ENCODE measurements at regions not wholly inside any gene's neighbourhood (a gene's known extent, or its start where the extent isn't known, plus 50 kb on each side); places are given as distances from the start of the nearest gene placed in this dataset.

DNA sequence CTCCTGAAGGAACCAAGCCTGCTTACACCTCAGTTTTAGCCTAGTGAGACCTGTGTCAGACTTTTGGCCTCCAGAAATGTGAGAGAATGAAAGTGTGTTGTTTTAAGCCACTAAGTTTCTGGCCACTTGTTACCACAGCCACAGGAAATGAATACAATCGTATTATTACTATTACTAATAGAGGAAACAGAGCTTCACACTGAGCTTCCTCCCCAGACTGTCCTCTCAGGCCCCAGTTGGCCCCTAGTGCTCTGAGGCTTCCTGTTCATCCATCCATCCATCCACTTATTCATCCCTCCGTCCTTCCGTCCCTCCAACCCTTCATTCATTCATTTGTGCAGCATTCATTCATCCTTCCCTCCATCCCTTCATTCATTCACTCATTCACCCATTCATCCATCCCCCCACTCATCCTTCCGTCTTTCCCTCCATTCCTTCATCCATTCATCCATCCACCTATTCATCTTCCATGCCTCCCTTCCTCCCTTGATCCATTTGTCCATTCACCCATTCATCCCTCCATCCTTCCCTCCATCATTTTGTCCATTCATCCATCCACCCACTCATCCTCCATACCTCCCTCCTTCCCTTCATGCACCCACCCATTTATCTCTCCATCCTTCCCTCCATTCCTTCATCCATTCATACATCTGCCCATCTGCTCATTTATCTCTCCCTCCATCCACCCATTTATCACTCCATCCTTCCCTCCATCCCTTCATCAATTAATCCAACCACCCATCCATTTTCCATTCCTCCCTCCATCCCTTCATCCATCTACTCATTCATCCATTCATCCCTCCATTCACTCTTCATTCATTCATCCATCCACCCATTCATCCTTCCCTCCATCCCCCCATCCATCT lies 95.0 kb downstream of the FOXL1 start:
- TF ChIP-seq SIN3A (IDR thresholded peaks at IDR 0.05; ENCODE audit: borderline replicate concordance, insufficient read depth, low read length): no peak
- no peak for TF ChIP-seq TAF1 (IDR thresholded peaks at IDR 0.05; ENCODE audit: borderline replicate concordance, insufficient read depth, low read length)
- TF ChIP-seq POLR2AphosphoS5 (IDR thresholded peaks at IDR 0.05; ENCODE audit: low read depth, low read length): no peak
- TF ChIP-seq FOXP2 (optimal IDR thresholded peaks at IDR 0.05; ENCODE audit: borderline replicate concordance, extremely low read depth, extremely low read length, insufficient read depth): no peak
- no peak for TF ChIP-seq REST (IDR thresholded peaks at IDR 0.05; ENCODE audit: insufficient read depth in 1 of 2, low read depth in 2 of 2, low read length in 2 of 2)

DNA sequence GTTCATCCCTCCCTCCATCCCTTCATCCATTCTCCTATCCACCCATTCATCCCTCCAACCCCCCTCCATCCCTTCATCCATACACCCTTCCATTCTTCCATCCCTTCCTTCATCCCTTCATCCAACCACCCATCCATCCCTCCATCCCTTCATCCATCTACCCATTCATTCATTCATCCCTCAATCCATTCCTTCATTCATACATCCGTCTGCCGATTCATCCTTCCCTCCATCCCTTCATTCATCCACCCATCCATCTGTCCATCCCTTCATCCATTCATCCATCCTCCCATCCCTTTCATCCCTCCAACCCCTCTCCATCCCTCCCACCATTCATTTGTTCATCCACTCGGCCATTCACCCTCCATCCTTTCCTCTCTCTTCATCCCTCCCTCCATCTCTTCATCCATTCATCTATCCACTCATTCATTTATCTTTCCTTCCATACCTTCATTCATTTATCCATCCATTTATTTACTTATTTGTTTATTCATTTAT lies 95.7 kb downstream of the FOXL1 start:
- TF ChIP-seq FOXP2 (optimal IDR thresholded peaks at IDR 0.05; ENCODE audit: borderline replicate concordance, extremely low read depth, extremely low read length, insufficient read depth): no peak
- TF ChIP-seq REST (IDR thresholded peaks at IDR 0.05; ENCODE audit: insufficient read depth in 1 of 2, low read depth in 2 of 2, low read length in 2 of 2): no peak
- TF ChIP-seq SIN3A (IDR thresholded peaks at IDR 0.05; ENCODE audit: borderline replicate concordance, insufficient read depth, low read length): no peak
- TF ChIP-seq POLR2AphosphoS5 (IDR thresholded peaks at IDR 0.05; ENCODE audit: low read depth, low read length): no peak
- TF ChIP-seq TAF1 (IDR thresholded peaks at IDR 0.05; ENCODE audit: borderline replicate concordance, insufficient read depth, low read length): no peak

GRCh38 chr16:86676254-86676670 lies 97.9 kb downstream of the FOXL1 start:
- TF ChIP-seq FOXP2 (optimal IDR thresholded peaks at IDR 0.05; ENCODE audit: borderline replicate concordance, extremely low read depth, extremely low read length, insufficient read depth) (no peak), TAF1 (IDR thresholded peaks at IDR 0.05; ENCODE audit: borderline replicate concordance, insufficient read depth, low read length) (no peak), REST (IDR thresholded peaks at IDR 0.05; ENCODE audit: insufficient read depth in 1 of 2, low read depth in 2 of 2, low read length in 2 of 2) (no peak), SIN3A (IDR thresholded peaks at IDR 0.05; ENCODE audit: borderline replicate concordance, insufficient read depth, low read length) (no peak), POLR2AphosphoS5 (IDR thresholded peaks at IDR 0.05; ENCODE audit: low read depth, low read length) (no peak)

DNA sequence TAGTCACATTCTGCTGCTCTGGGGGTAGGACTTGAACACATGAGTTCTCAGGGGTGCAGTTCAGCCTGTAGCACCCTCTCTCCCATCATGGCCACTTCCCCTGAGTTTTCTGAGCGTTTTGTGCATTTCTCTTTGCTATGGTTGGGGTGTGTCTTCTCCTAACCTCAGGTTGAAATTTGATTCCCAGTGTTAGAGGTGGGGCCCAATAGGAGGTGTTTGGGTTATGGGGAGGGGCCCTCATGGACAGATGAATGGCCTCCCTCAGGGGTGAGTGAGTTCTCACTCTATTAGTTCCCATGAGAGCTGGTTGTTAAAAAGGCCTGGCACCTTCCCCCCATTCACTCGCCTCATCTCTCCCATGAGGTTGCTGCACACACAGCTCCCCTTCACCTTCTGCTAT lies 101.1 kb downstream of the FOXL1 start:
- TF ChIP-seq REST (IDR thresholded peaks at IDR 0.05; ENCODE audit: insufficient read depth in 1 of 2, low read depth in 2 of 2, low read length in 2 of 2) (no peak), SIN3A (IDR thresholded peaks at IDR 0.05; ENCODE audit: borderline replicate concordance, insufficient read depth, low read length) (no peak), POLR2AphosphoS5 (IDR thresholded peaks at IDR 0.05; ENCODE audit: low read depth, low read length) (no peak), TAF1 (IDR thresholded peaks at IDR 0.05; ENCODE audit: borderline replicate concordance, insufficient read depth, low read length) (no peak), FOXP2 (optimal IDR thresholded peaks at IDR 0.05; ENCODE audit: borderline replicate concordance, extremely low read depth, extremely low read length, insufficient read depth) (no peak)
